H1 (cell line): ENCODE measurements at regions not wholly inside any gene's neighbourhood (a gene's known extent, or its start where the extent isn't known, plus 50 kb on each side); places are given as distances from the start of the nearest gene placed in this dataset.

ENCODE experiments used
- CTCF ChIA-PET: fragments of 300-600 bp; sonication (Branson Sonifier 250); formaldehyde crosslinking; loops from one replicate; lab custom pipeline; 2021; ENCODE audit not compliant: partially characterized antibody; lab: Charles Lee
- POLR2A ChIA-PET: fragments of 300-600 bp; sonication (Branson Sonifier 250); formaldehyde crosslinking; loops from one replicate; lab custom pipeline; 2021; ENCODE audit warnings: inconsistent platforms; ENCODE audit not compliant: partially characterized antibody; lab: Charles Lee
- DNase-seq, 2 experiments: peaks; one replicate each; pipeline versions ENCODE4 v3.0.0 to v3.0.0-alpha.2; 2010 to 2022; ENCODE audit warnings: low spot score in 2 of 2, low read depth in 1 of 2, mixed read lengths in 1 of 2
- FAIRE-seq: peaks from 2 replicates; lab custom pipeline; 2011; peaks lifted over from hg19 to GRCh38; lab: Jason Lieb, UNC
- H2AFZ ChIP-seq: 2 replicates; pipeline ENCODE4 v1.8.1; 2012; ENCODE audit warnings: low read length, inconsistent platforms
- H2AK5ac ChIP-seq: 2 replicates; pipeline ENCODE4 v1.6.1; 2013; ENCODE audit warnings: low read depth, low read length
- H2BK120ac ChIP-seq: replicated peaks from 2 replicates; pipeline ENCODE3; 2013; ENCODE audit warnings: low read depth, low read length, inconsistent platforms
- H2BK12ac ChIP-seq: 2 replicates; pipeline ENCODE4 v1.6.1; 2013; ENCODE audit warnings: low read depth, low read length
- H2BK15ac ChIP-seq: 2 replicates; pipeline ENCODE4 v1.6.1; 2013; ENCODE audit warnings: low read length
- H2BK20ac ChIP-seq: 2 replicates; pipeline ENCODE4 v1.6.1; 2013; ENCODE audit warnings: low read length
- H2BK5ac ChIP-seq: 2 replicates; pipeline ENCODE4 v1.6.1; 2013; ENCODE audit warnings: low read depth, low read length
- H3K14ac ChIP-seq: 2 replicates; pipeline ENCODE4 v1.6.1; 2013; ENCODE audit warnings: inconsistent platforms; ENCODE audit not compliant: insufficient read length
- H3K18ac ChIP-seq: 2 replicates; pipeline ENCODE4 v1.6.1; 2013; ENCODE audit warnings: low read length; ENCODE audit errors: extremely low read depth
- H3K23ac ChIP-seq: 2 replicates; pipeline ENCODE4 v1.6.1; 2013; ENCODE audit warnings: inconsistent platforms; ENCODE audit not compliant: insufficient read length
- H3K23me2 ChIP-seq: 2 replicates; pipeline ENCODE4 v1.6.1; 2013; ENCODE audit warnings: low read depth, low read length
- H3K27ac ChIP-seq: 2 replicates; pipeline ENCODE4 v1.6.1; 2011; ENCODE audit warnings: low read depth, low read length, inconsistent platforms
- H3K27me3 ChIP-seq, 4 experiments: replicated peaks in 1 of 4; 1 replicate in 1 of 4; 2 replicates in 3 of 4; pipeline versions ENCODE4 v1.6.1 to v1.8.1; 2011 to 2013; ENCODE audit warnings: low read length in 3 of 4, mild to moderate bottlenecking in 3 of 4, inconsistent platforms in 2 of 4, mixed read lengths in 2 of 4, moderate library complexity in 1 of 4; ENCODE audit not compliant: control insufficient read depth in 3 of 4, insufficient read depth in 3 of 4; ENCODE audit errors: extremely low read depth in 1 of 4
- H3K36me3 ChIP-seq, 4 experiments: 2 replicates each; pipeline versions ENCODE4 v1.6.1 to v1.8.1; 2011 to 2013; ENCODE audit warnings: mild to moderate bottlenecking in 4 of 4, low read length in 3 of 4, moderate library complexity in 2 of 4, control low read depth in 1 of 4, inconsistent platforms in 1 of 4; ENCODE audit not compliant: insufficient read depth in 4 of 4, control insufficient read depth in 2 of 4
- H3K4ac ChIP-seq: replicated peaks from 2 replicates; pipeline ENCODE3; 2013; ENCODE audit warnings: low read length, low read depth, mixed read lengths, inconsistent platforms; ENCODE audit not compliant: insufficient read length
- H3K4me1 ChIP-seq, 4 experiments: replicated peaks in 1 of 4; 1 replicate in 1 of 4; 2 replicates in 3 of 4; pipeline versions ENCODE4 v1.6.1 to v1.8.1; 2011 to 2013; ENCODE audit warnings: low read length in 3 of 4, inconsistent platforms in 2 of 4, mixed read lengths in 1 of 4; ENCODE audit not compliant: insufficient read depth in 4 of 4, control insufficient read depth in 3 of 4
- H3K4me2 ChIP-seq, 2 experiments: 2 replicates each; pipeline versions ENCODE4 v1.6.1 to v1.8.1; 2011 to 2013; ENCODE audit warnings: low read depth in 2 of 2, low read length in 2 of 2, control low read depth in 1 of 2, inconsistent platforms in 1 of 2, mild to moderate bottlenecking in 1 of 2; ENCODE audit not compliant: insufficient read depth in 1 of 2
- H3K4me3 ChIP-seq, 4 experiments: fragments of 200-600, 300-600 bp in 1 of 4; sonication (generic), shearing (Covaris generic), sonication (Bioruptor Twin) in 1 of 4; 2 replicates each; pipeline versions ENCODE4 v1.5.1 to v1.8.1; 2011 to 2016; ENCODE audit warnings: low read length in 4 of 4, low read depth in 3 of 4, control low read depth in 2 of 4, inconsistent platforms in 2 of 4, mild to moderate bottlenecking in 2 of 4, mixed read lengths in 1 of 4, moderate library complexity in 1 of 4; ENCODE audit not compliant: insufficient read depth in 2 of 4; ENCODE audit errors: extremely low read depth in 1 of 4
- H3K56ac ChIP-seq: replicated peaks from 2 replicates; pipeline ENCODE3; 2013; ENCODE audit warnings: low read depth, mild to moderate bottlenecking, mixed read lengths, low read length, inconsistent platforms; ENCODE audit not compliant: insufficient read length
- H3K79me1 ChIP-seq: 2 replicates; pipeline ENCODE4 v1.6.1; 2013; ENCODE audit warnings: low read depth, low read length, control low read depth
- H3K79me2 ChIP-seq, 2 experiments: 2 replicates each; pipeline versions ENCODE4 v1.6.1 to v1.8.1; 2012 to 2013; ENCODE audit warnings: low read length in 2 of 2, mild to moderate bottlenecking in 2 of 2, inconsistent platforms in 1 of 2; ENCODE audit not compliant: insufficient read depth in 2 of 2, control insufficient read depth in 1 of 2
- H3K9ac ChIP-seq, 4 experiments: replicated peaks in 1 of 4; 1 replicate in 1 of 4; 2 replicates in 3 of 4; pipeline versions ENCODE4 v1.6.1 to v1.8.1; 2011 to 2013; ENCODE audit warnings: low read depth in 3 of 4, low read length in 3 of 4, control low read depth in 2 of 4, mild to moderate bottlenecking in 2 of 4, moderate library complexity in 2 of 4, inconsistent platforms in 1 of 4; ENCODE audit errors: extremely low read depth in 1 of 4
- H3K9me3 ChIP-seq, 2 experiments: 2 replicates each; pipeline versions ENCODE4 v1.6.1 to v1.8.1; 2012 to 2013; ENCODE audit warnings: mild to moderate bottlenecking in 2 of 2, moderate library complexity in 2 of 2, control low read depth in 1 of 2, inconsistent platforms in 1 of 2, low read depth in 1 of 2, low read length in 1 of 2, mixed read lengths in 1 of 2; ENCODE audit not compliant: insufficient read depth in 2 of 2
- H4K20me1 ChIP-seq, 2 experiments: replicated peaks in 1 of 2; 2 replicates each; pipeline versions ENCODE3 to v1.8.1; 2011 to 2013; ENCODE audit warnings: inconsistent platforms in 2 of 2, low read length in 2 of 2, mild to moderate bottlenecking in 1 of 2; ENCODE audit not compliant: insufficient read depth in 2 of 2, control insufficient read depth in 1 of 2
- H4K5ac ChIP-seq: 2 replicates; pipeline ENCODE4 v1.6.1; 2013; ENCODE audit warnings: low read length, low read depth, mixed read lengths, inconsistent platforms; ENCODE audit not compliant: insufficient read length
- H4K8ac ChIP-seq: 2 replicates; pipeline ENCODE4 v1.8.0; 2013; ENCODE audit warnings: mild to moderate bottlenecking, moderate library complexity, low read length, inconsistent platforms; ENCODE audit not compliant: insufficient read depth; ENCODE audit errors: extremely low read depth
- H4K91ac ChIP-seq: replicated peaks from 2 replicates; pipeline ENCODE3; 2013; ENCODE audit warnings: low read length, mixed read lengths, inconsistent platforms; ENCODE audit not compliant: insufficient read length
- GTF2F1 ChIP-seq: IDR thresholded peaks from 2 replicates; pipeline ENCODE4 v1.6.1; 2012; ENCODE audit warnings: low read depth, low read length, improper control_type of control experiment, borderline replicate concordance
- JUND ChIP-seq: IDR thresholded peaks from 2 replicates; pipeline ENCODE4 v1.6.1; 2011; ENCODE audit warnings: mild to moderate bottlenecking, improper control_type of control experiment, low read length
- POLR2AphosphoS5 ChIP-seq: IDR thresholded peaks from 2 replicates; pipeline ENCODE4 v1.6.1; 2011; ENCODE audit warnings: low read depth, low read length
- POU5F1 ChIP-seq: IDR thresholded peaks from 2 replicates; pipeline ENCODE4 v1.6.1; 2011; ENCODE audit warnings: low read depth, mild to moderate bottlenecking, low read length, moderate library complexity
- WGBS, 2 experiments: shearing (Covaris generic) in 1 of 2; methylation state at CpG; one replicate each; pipeline versions ENCODE4 v1.1.6 to v1.1.7; 2013 to 2015; ENCODE audit warnings: low lambda C conversion rate in 2 of 2, mixed read lengths in 2 of 2, inconsistent platforms in 1 of 2, low coverage in 1 of 2, missing lambda C conversion rate in 1 of 2; ENCODE audit not compliant: insufficient replicate concordance in 2 of 2, insufficient coverage in 1 of 2, insufficient read length in 1 of 2; ENCODE audit errors: extremely low coverage in 1 of 2, missing lambda C conversion rate in 1 of 2; 5-methylcytosine and 5-hydroxymethylcytosine counted together

DNA sequence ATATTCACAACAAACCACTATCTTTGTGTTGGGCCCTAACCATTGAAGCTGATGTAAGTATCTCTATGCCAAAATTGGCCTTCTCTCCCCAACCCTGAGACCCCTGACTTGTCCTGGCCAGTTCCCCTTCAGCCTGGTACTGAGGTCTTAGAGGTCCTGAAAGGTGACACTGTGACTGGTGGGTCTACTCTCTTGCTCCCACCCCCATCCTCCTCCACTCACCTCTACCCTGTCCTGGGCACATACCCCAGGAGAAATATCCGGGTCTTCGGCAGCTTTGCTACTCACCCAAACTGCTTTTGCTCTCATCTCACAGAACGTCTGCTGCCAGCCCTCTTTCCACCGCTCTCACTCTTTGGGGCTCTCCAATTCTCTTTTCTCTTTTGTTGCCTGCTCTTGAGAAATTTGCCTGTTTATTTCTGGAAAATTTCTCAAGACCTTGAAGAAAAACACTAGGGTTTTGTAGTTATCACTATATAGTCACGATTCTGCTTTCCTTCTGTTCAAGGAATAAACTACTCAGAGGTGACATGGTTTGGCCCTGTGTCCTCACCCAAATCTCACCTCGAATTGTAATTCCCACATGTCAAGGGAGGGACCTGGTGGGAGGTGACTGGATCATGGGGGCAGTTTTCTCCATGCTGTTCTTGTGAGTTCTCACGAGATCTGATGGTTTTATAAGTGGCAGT lies 133.8 kb upstream of the PKDCC start:
- FAIRE-seq, result no peak
- no peak for TF ChIP-seq POU5F1
- TF ChIP-seq POLR2AphosphoS5, result no peak
- TF ChIP-seq GTF2F1, result no peak
- no peak for TF ChIP-seq JUND
- no peak overlapping the region for H2BK5ac ChIP-seq

More for the DNA sequence above, 133.8 kb upstream of the PKDCC start:
- no peak overlapping the region for H4K8ac ChIP-seq
- H4K5ac ChIP-seq, result no peak overlapping the region
- H3K27ac ChIP-seq, result no peak overlapping the region
- no peaks in the 10 kb centered on the region for H3K36me3 ChIP-seq
- POLR2A ChIA-PET, result no interaction called here
- H2BK120ac ChIP-seq, result no peak overlapping the region
- no peak overlapping the region for H2AK5ac ChIP-seq
- H2BK15ac ChIP-seq, result no peak overlapping the region
- no peak overlapping the region for H3K4ac ChIP-seq
- no peak overlapping the region for H3K23ac ChIP-seq
- no peaks in the 10 kb centered on the region for H3K79me1 ChIP-seq
- no peaks in the 10 kb centered on the region; a peak in 1 of 7 replicates for H3K4me1 ChIP-seq
- H3K79me2 ChIP-seq, result no peaks in the 10 kb centered on the region
- no peaks in the 10 kb centered on the region for H4K20me1 ChIP-seq
- no peak overlapping the region for H2BK20ac ChIP-seq
- H2BK12ac ChIP-seq, result no peak overlapping the region
- H3K18ac ChIP-seq, result no peak overlapping the region; the same call in 1 of the 2 replicates
- H3K27me3 ChIP-seq, result no peaks in the 10 kb centered on the region
- no peak overlapping the region for H3K4me3 ChIP-seq
- no peak overlapping the region for H3K56ac ChIP-seq
- H3K4me2 ChIP-seq, result no peak overlapping the region
- H2AFZ ChIP-seq, result no peak overlapping the region
- no peaks in the 10 kb centered on the region for H3K9me3 ChIP-seq
- CTCF ChIA-PET, result no interaction called here
- H3K9ac ChIP-seq, result no peak overlapping the region
- no peak overlapping the region for H3K14ac ChIP-seq
- no peak for DNase-seq
- no peak overlapping the region for H4K91ac ChIP-seq
- 86% methylated on average over 7 of the region's 7 CpGs; no CpG with 5 or more reads in 1 of the 2 experiments for WGBS, 2 experiments
- H3K23me2 ChIP-seq, result no peaks in the 10 kb centered on the region
